B cell (primary cell): ENCODE measurements at regions not wholly inside any gene's neighbourhood (a gene's known extent, or its start where the extent isn't known, plus 50 kb on each side); places are given as distances from the start of the nearest gene placed in this dataset.

Source experiments
- ATAC-seq: fragments of 200-7000 bp; cut with Tn5 transposase; one replicate; pipeline ENCODE4 v1.10.0; 2021; ENCODE audit warnings: low read depth, mild to moderate bottlenecking, moderate number of reproducible peaks, moderate library complexity
- CTCF ChIA-PET: fragments of 350-600 bp; sonication (Branson Sonifier 250); formaldehyde crosslinking; loops from one replicate; lab custom pipeline; 2021; ENCODE audit warnings: antibody characterized with exemption, inconsistent platforms; lab: Charles Lee
- POLR2A ChIA-PET: fragments of 350-600 bp; sonication (Branson Sonifier 250); formaldehyde crosslinking; loops from one replicate; lab custom pipeline; 2021; ENCODE audit warnings: antibody characterized with exemption; lab: Charles Lee
- DNase-seq: peaks from one replicate; pipeline ENCODE4 v3.0.0; 2013
- H2AFZ ChIP-seq: 2 replicates; pipeline ENCODE4 v1.6.1; 2012; ENCODE audit warnings: mild to moderate bottlenecking, low read depth, low read length; ENCODE audit not compliant: insufficient read depth, poor library complexity, severe bottlenecking
- H3K27ac ChIP-seq, 2 donors: 1 replicate in 1 of 2; 2 replicates in 1 of 2; pipeline ENCODE4 v1.5.1; 2012 to 2013; ENCODE audit warnings: low read length in 2 of 2, mild to moderate bottlenecking in 2 of 2, moderate library complexity in 1 of 2
- H3K27me3 ChIP-seq, 4 experiments: fragments of 200-600 bp in 1 of 4; sonication (generic) in 1 of 4; replicated peaks in 1 of 4; 1 replicate in 2 of 4; 2 replicates in 2 of 4; pipeline versions ENCODE4 v1.6.1 to v1.7.0; 2013 to 2016; ENCODE audit warnings: low read length in 3 of 4, mild to moderate bottlenecking in 2 of 4, mixed read lengths in 1 of 4, moderate library complexity in 1 of 4; ENCODE audit not compliant: insufficient read depth in 4 of 4, control insufficient read depth in 3 of 4; ENCODE audit errors: control extremely low read depth in 1 of 4
- H3K36me3 ChIP-seq, 2 experiments: replicated peaks in 1 of 2; 1 replicate in 1 of 2; 2 replicates in 1 of 2; pipeline versions ENCODE4 v1.6.1 to v1.7.1; 2013; ENCODE audit warnings: low read length in 1 of 2; ENCODE audit not compliant: insufficient read depth in 2 of 2, control insufficient read depth in 1 of 2; ENCODE audit errors: control extremely low read depth in 1 of 2, extremely low read depth in 1 of 2
- H3K4me1 ChIP-seq, 2 donors: fragments of 200-600 bp in 1 of 2; sonication (generic) in 1 of 2; 1 replicate in 1 of 2; 2 replicates in 1 of 2; pipeline versions ENCODE4 v1.5.1 to v1.6.1; 2013 to 2017; ENCODE audit warnings: low read length in 2 of 2; ENCODE audit not compliant: control insufficient read depth in 2 of 2, insufficient read depth in 2 of 2
- H3K4me2 ChIP-seq: replicated peaks from 2 replicates; pipeline ENCODE3; 2012; ENCODE audit warnings: mild to moderate bottlenecking, low read depth, low read length; ENCODE audit not compliant: poor library complexity, severe bottlenecking
- H3K4me3 ChIP-seq, 5 experiments: fragments of 200-600 bp in 1 of 5; sonication (generic) in 1 of 5; 1 replicate in 3 of 5; 2 replicates in 2 of 5; pipeline versions ENCODE4 v1.5.1 to v1.7.0; 2011 to 2016; ENCODE audit warnings: low read length in 4 of 5, mild to moderate bottlenecking in 4 of 5, low read depth in 2 of 5, control low read depth in 1 of 5, moderate library complexity in 1 of 5; ENCODE audit not compliant: insufficient read depth in 1 of 5; ENCODE audit errors: control extremely low read depth in 1 of 5, extremely low read depth in 1 of 5
- H3K79me2 ChIP-seq: fragments of 200-600 bp; sonication (generic); one replicate; pipeline ENCODE4 v1.6.0; 2016; ENCODE audit warnings: low read length; ENCODE audit not compliant: control insufficient read depth, insufficient read depth
- H3K9ac ChIP-seq: fragments of 200-600 bp; sonication (generic); 2 replicates; pipeline ENCODE4 v1.6.1; 2017; ENCODE audit warnings: mild to moderate bottlenecking, low read length, moderate library complexity
- H3K9me3 ChIP-seq, 3 donors: one replicate each; pipeline versions ENCODE4 v1.6.1 to v1.7.1; 2013; ENCODE audit warnings: low read length in 2 of 3; ENCODE audit not compliant: control insufficient read depth in 2 of 3, insufficient read depth in 1 of 3; ENCODE audit errors: control extremely low read depth in 1 of 3
- H4K20me1 ChIP-seq: 2 replicates; pipeline ENCODE4 v1.6.0; 2012; ENCODE audit warnings: mild to moderate bottlenecking, low read length; ENCODE audit not compliant: insufficient read depth, control insufficient read depth, poor library complexity, severe bottlenecking
- H3K27ac Mint-ChIP-seq: one replicate; pipeline ENCODE4 v1.8.0; 2021; ENCODE audit warnings: mixed read lengths
- H3K27me3 Mint-ChIP-seq: one replicate; pipeline ENCODE4 v1.8.0; 2021; ENCODE audit warnings: mixed read lengths
- H3K4me1 Mint-ChIP-seq: one replicate; pipeline ENCODE4 v1.8.0; 2021; ENCODE audit warnings: mixed read lengths
- H3K4me3 Mint-ChIP-seq: one replicate; pipeline ENCODE4 v1.8.0; 2021; ENCODE audit warnings: mixed read lengths
- H3K9me3 Mint-ChIP-seq: one replicate; pipeline ENCODE4 v1.8.0; 2022; ENCODE audit warnings: mixed read lengths; ENCODE audit not compliant: insufficient read depth
- EZH2 ChIP-seq: IDR thresholded peaks from 2 replicates; pipeline ENCODE4 v1.6.1; 2012; ENCODE audit warnings: borderline replicate concordance, low read depth, mild to moderate bottlenecking, moderate library complexity, low read length; ENCODE audit not compliant: insufficient read depth, poor library complexity, severe bottlenecking
- WGBS: methylation state at CpG from one replicate; pipeline ENCODE4 v1.1.5; 2013; ENCODE audit warnings: missing lambda C conversion rate; ENCODE audit not compliant: insufficient coverage; 5-methylcytosine and 5-hydroxymethylcytosine counted together
- intact Hi-C: fragments of 100-400 bp; cut with micrococcal nuclease; formaldehyde crosslinking; loops from one replicate; pipeline ENCODE4 v1.10.0; 2022
- TF ChIP-seq, protein P1 (sequence below): fragments of 200-600 bp; IDR thresholded peaks from one replicate; pipeline ENCODE4 v1.8.0; 2022; ENCODE audit warnings: antibody characterized with exemption, mild to moderate bottlenecking

DNA sequence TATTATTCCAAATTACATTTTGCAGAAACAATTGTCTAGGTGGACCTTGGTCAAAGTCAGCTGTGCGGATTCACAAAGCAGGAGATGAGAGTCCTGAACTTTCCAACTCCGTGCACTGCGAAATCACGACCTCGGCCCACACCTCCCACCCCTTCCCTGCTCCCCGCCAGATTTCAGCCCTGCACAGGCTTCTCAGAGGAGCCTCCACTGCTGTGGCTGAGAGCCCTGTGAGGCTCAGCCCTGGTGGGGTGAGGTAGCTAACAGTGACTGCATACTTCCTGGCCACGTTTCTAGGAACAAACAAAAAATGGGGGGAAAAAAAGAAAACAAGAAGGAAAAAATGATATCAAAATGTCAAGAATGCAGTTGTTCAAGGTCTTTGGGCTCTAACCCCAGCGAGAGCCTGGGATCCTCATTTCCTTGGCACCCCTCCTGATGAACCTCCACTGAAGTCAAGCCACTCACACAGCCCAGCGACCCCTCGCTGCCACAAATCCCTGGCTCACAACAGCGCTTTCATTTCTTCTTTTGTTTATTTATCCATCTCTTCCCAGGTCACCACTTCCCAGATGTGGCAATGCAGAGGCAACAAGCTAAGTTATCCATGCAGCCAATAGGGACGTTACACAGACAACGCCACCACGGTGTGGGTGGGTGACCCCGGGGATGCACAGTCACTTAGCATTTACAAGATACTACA lies 729.7 kb upstream of the ID2 start:
- WGBS: 91% methylated on average over 6 of the region's 15 CpGs
- H3K4me1 Mint-ChIP-seq: no peaks in the 10 kb centered on the region
- no peak for DNase-seq
- no peak for TF ChIP-seq EZH2
- TF ChIP-seq, protein P1, sequence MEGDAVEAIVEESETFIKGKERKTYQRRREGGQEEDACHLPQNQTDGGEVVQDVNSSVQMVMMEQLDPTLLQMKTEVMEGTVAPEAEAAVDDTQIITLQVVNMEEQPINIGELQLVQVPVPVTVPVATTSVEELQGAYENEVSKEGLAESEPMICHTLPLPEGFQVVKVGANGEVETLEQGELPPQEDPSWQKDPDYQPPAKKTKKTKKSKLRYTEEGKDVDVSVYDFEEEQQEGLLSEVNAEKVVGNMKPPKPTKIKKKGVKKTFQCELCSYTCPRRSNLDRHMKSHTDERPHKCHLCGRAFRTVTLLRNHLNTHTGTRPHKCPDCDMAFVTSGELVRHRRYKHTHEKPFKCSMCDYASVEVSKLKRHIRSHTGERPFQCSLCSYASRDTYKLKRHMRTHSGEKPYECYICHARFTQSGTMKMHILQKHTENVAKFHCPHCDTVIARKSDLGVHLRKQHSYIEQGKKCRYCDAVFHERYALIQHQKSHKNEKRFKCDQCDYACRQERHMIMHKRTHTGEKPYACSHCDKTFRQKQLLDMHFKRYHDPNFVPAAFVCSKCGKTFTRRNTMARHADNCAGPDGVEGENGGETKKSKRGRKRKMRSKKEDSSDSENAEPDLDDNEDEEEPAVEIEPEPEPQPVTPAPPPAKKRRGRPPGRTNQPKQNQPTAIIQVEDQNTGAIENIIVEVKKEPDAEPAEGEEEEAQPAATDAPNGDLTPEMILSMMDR: no peak
- Histone ChIP-seq H3K4me2 (no peak overlapping the region), H3K4me1 (no peaks in the 10 kb centered on the region), H4K20me1 (no peaks in the 10 kb centered on the region), H3K27ac (no peak overlapping the region), H3K79me2 (no peaks in the 10 kb centered on the region), H3K9me3 (peaks cover 0 to 6% (median 0%) of the 10 kb centered on the region in 3 donors), H3K27me3 (no peaks in the 10 kb centered on the region), H3K9ac (no peak overlapping the region), H3K4me3 (no peak overlapping the region), H3K36me3 (no peaks in the 10 kb centered on the region), H2AFZ (no peak overlapping the region)
- H3K4me3 Mint-ChIP-seq: no peak overlapping the region
- no peak for ATAC-seq
- intact Hi-C loops: no loop called here
- CTCF ChIA-PET: no interaction called here
- H3K27me3 Mint-ChIP-seq: peaks cover 14% of the 10 kb centered on the region
- no peaks in the 10 kb centered on the region for H3K9me3 Mint-ChIP-seq
- POLR2A ChIA-PET: no interaction called here
- H3K27ac Mint-ChIP-seq: no peak overlapping the region

DNA sequence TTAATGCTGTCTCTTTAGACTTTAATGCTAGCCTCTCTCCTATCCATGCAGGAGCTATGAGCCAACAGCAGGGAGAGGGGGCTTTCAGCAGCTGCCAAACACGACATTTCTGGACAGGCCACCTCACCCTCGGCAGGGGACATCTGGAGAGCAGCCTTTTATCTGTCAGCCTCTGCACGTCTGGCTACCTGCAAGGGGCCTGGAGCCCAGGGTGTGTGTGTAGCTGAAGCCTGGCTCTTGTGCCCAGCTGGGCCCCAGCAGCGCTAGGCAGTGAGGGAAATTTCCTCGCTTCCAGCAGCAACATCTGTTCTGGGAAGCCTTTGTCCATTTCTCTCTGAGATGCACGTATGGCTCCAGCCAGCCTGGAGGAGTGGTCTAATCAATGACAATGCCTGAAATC lies 728.7 kb upstream of the ID2 start:
- no peaks in the 10 kb centered on the region for H3K27me3 ChIP-seq
- no peak overlapping the region for H2AFZ ChIP-seq
- H3K79me2 ChIP-seq: no peaks in the 10 kb centered on the region
- Mint-ChIP-seq H3K4me3 (no peak overlapping the region), H3K9me3 (no peaks in the 10 kb centered on the region), H3K27me3 (peaks cover 15% of the 10 kb centered on the region), H3K4me1 (no peaks in the 10 kb centered on the region), H3K27ac (no peak overlapping the region)
- ChIA-PET POLR2A (no interaction called here), CTCF (no interaction called here)
- no peak for ATAC-seq
- H3K4me1 ChIP-seq: no peaks in the 10 kb centered on the region
- no peak overlapping the region for H3K27ac ChIP-seq
- no peak overlapping the region for H3K9ac ChIP-seq
- intact Hi-C loops: no loop called here
- no peak overlapping the region for H3K4me3 ChIP-seq
- H3K4me2 ChIP-seq: no peak overlapping the region
- H3K36me3 ChIP-seq: no peaks in the 10 kb centered on the region
- H4K20me1 ChIP-seq: no peaks in the 10 kb centered on the region
- TF ChIP-seq, protein P1: no peak
- TF ChIP-seq EZH2: no peak
- DNase-seq: no peak
- 97% methylated on average over 6 of the region's 6 CpGs for WGBS
- peaks cover 0 to 6% (median 0%) of the 10 kb centered on the region in 3 donors for H3K9me3 ChIP-seq
